WERI-Rb-1 (cell line): ENCODE measurements at regions not wholly inside any gene's neighbourhood (a gene's known extent, or its start where the extent isn't known, plus 50 kb on each side); places are given as distances from the start of the nearest gene placed in this dataset.
"Not testable (repeated sequence)": the region's sequence is repeated elsewhere in the genome, so short reads cannot be mapped to it uniquely, and the experiment has no call there.

Experiments used
- DNase-seq: peaks from one replicate; pipeline ENCODE4 v3.0.0-alpha.2; 2020
- H3K27ac ChIP-seq: fragments of 250-450 bp; sonication (Bioruptor Pico); 2 replicates; pipeline ENCODE4 v1.5.1; 2020; ENCODE audit warnings: mild to moderate bottlenecking, moderate library complexity
- H3K27me3 ChIP-seq: fragments of 250-450 bp; sonication (Bioruptor Pico); 2 replicates; pipeline ENCODE4 v1.5.1; 2021; ENCODE audit warnings: mild to moderate bottlenecking, low read depth, moderate library complexity; ENCODE audit not compliant: insufficient read depth, severe bottlenecking
- H3K36me3 ChIP-seq: fragments of 250-450 bp; sonication (Bioruptor Pico); 2 replicates; pipeline ENCODE4 v1.5.1; 2020; ENCODE audit warnings: mild to moderate bottlenecking, moderate library complexity
- H3K4me3 ChIP-seq: 2 replicates; pipeline ENCODE4 v1.5.1; 2011; ENCODE audit warnings: low read depth, mild to moderate bottlenecking, control low read depth, low read length
- H3K9me3 ChIP-seq: fragments of 250-450 bp; sonication (Bioruptor Pico); 2 replicates; pipeline ENCODE4 v1.5.1; 2021; ENCODE audit warnings: mild to moderate bottlenecking, moderate library complexity; ENCODE audit not compliant: severe bottlenecking
- CTCF ChIP-seq: IDR thresholded peaks from 2 replicates; pipeline ENCODE4 v1.5.1; 2011; ENCODE audit warnings: low read depth, mild to moderate bottlenecking, control low read depth, inconsistent platforms, low read length

GRCh38 chr2:67179526-67179925, 217.6 kb upstream of the ETAA1 start:
- no peak for TF ChIP-seq CTCF
- H3K27ac ChIP-seq, result no peak overlapping the region
- H3K27me3 ChIP-seq, result peaks cover 21% of the 10 kb centered on the region
- H3K36me3 ChIP-seq, result no peaks in the 10 kb centered on the region
- H3K9me3 ChIP-seq, result no peaks in the 10 kb centered on the region
- no peak for DNase-seq
- no peak overlapping the region for H3K4me3 ChIP-seq

GRCh38 chr2:67180841-67181240, 216.3 kb upstream of the ETAA1 start:
- Histone ChIP-seq H3K4me3 (no peak overlapping the region), H3K36me3 (no peaks in the 10 kb centered on the region), H3K27me3 (peaks cover 21% of the 10 kb centered on the region), H3K9me3 (no peaks in the 10 kb centered on the region), H3K27ac (no peak overlapping the region)
- TF ChIP-seq CTCF, result no peak
- DNase-seq, result no peak

GRCh38 chr2:67182884-67183283, 214.2 kb upstream of the ETAA1 start:
- DNase-seq, result no peak
- Histone ChIP-seq H3K36me3 (no peaks in the 10 kb centered on the region), H3K9me3 (no peaks in the 10 kb centered on the region), H3K4me3 (no peak overlapping the region), H3K27me3 (peaks cover 22% of the 10 kb centered on the region), H3K27ac (no peak overlapping the region)
- TF ChIP-seq CTCF, result no peak

- no peaks in the 10 kb centered on the region for H3K9me3 ChIP-seq
- no peak for TF ChIP-seq CTCF
- H3K36me3 ChIP-seq, result no peaks in the 10 kb centered on the region
- DNase-seq, result no peak
- H3K27ac ChIP-seq, result no peak overlapping the region
- H3K4me3 ChIP-seq, result no peak overlapping the region
- H3K27me3 ChIP-seq, result peaks cover 12% of the 10 kb centered on the region
These were observed 210.8 kb upstream of the ETAA1 start for GRCh38 chr2:67186326-67186725.

- peaks cover 12% of the 10 kb centered on the region for H3K27me3 ChIP-seq
- no peak for DNase-seq
- H3K36me3 ChIP-seq, result no peaks in the 10 kb centered on the region
- no peak overlapping the region for H3K4me3 ChIP-seq
- no peak overlapping the region for H3K27ac ChIP-seq
- TF ChIP-seq CTCF, result no peak
- H3K9me3 ChIP-seq, result no peaks in the 10 kb centered on the region
These were observed 210.3 kb upstream of the ETAA1 start for GRCh38 chr2:67186871-67187270.

GRCh38 chr2:67195327-67195726, 201.8 kb upstream of the ETAA1 start:
- H3K27me3 ChIP-seq, H3K27ac ChIP-seq, H3K36me3 ChIP-seq, H3K4me3 ChIP-seq, H3K9me3 ChIP-seq, DNase-seq: not testable (repeated sequence)

- no peak for DNase-seq
- no peak overlapping the region for H3K4me3 ChIP-seq
- H3K36me3 ChIP-seq, result no peaks in the 10 kb centered on the region
- no peaks in the 10 kb centered on the region for H3K9me3 ChIP-seq
- no peak for TF ChIP-seq CTCF
- H3K27ac ChIP-seq, result no peak overlapping the region
- peaks cover 24% of the 10 kb centered on the region for H3K27me3 ChIP-seq
These were observed 195.6 kb upstream of the ETAA1 start for GRCh38 chr2:67201521-67201920.
